LoVo (cell line): ENCODE measurements at regions not wholly inside any gene's neighbourhood (a gene's known extent, or its start where the extent isn't known, plus 50 kb on each side); places are given as distances from the start of the nearest gene placed in this dataset.
"Not testable (repeated sequence)": the region's sequence is repeated elsewhere in the genome, so short reads cannot be mapped to it uniquely, and the experiment has no call there.

Source experiments
- DNase-seq: peaks from one replicate; pipeline ENCODE4 v3.0.0-alpha.2; 2016; ENCODE audit warnings: low spot score

DNA sequence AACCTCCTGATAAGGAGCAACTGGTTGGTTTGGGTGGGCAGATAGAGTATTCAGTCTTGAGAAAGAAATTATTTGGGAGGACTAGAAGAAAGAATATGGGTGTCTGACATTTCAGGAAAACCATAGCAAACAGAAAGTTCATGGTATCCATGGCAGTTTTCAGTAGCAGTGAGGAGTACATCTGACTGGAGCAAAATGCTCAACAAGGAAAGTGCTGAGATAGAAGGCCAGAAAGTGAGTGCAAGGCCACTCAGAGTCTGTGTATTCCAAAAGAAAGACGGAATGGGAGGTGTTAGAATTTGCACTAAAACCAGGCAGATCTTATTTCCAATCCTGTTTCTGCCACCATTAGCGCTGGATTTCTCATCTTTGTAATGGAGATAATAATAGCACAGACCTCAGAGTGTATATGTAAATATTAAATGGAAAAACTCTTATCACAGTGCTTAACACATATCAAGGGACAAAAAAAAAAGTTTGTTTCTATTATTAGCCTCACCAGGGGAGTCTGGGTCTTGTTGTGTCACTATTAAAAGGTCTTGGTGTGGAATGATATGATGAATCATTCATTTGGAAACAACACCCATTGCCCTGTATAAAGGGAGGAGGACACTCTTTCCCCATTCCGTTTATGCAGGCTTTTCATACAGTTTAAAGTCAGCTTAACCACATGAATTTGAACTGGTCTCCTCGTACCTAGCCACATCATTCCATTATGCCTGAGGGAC lies 349.8 kb downstream of the IPO8 start:
- DNase-seq: no peak

DNA sequence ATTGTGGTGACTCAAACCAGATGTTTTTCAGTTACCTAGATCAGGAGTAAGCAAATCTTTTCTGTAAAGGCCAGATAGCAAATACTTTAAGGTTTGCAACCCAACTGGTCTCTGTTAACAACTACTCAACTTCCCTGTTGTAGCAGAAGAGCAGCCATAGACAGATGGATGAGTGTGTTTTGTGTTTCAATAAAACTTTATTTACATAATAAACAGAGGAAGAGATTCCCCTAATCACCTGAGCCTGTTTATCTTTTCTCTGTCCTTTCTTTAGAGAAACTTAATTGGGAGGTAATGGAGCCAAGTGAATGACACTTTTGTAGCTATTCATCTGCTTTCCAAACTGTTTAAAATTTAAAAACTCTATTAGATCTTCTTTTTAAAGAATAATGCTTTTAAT lies 365.1 kb downstream of the IPO8 start:
- DNase-seq: no peak

DNA sequence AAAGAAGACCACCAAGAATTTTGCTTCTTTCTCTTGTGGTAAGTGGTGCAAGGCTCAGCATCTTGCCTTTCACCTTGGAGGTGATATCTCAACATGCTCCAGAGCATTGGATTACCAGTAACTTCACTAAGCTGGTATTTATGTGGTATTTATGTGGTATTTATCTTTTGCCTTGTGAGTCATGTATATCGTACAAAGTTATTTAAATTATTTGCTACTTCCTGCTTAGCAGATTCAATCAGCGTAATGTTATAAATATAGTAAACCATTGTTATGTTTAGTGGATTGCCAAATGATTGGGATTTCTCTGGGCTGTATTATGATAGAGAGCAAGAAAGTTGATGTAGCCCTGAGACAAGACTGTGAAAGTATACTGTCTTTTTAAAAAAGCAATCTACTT lies 366.4 kb downstream of the IPO8 start:
- DNase-seq: no peak

DNA sequence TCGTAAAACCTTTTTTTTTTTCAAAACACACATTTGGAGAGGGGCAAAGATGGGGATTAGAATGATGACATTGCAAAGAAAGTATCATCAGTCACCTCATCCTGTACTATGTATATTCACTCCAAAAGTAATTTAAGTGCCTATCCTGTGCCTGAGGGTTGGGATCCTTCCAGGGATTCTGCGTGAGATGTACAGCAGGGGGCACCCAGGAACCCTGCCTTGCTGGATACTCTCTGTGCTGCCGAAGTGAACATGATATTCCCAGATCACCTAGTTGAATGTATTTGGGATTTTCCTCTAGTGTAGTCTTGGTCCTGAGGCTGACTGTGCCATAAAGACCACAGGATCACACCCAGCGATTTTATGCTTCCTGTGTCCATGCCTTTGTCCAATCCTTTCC lies 372.7 kb downstream of the IPO8 start:
- no peak for DNase-seq

DNA sequence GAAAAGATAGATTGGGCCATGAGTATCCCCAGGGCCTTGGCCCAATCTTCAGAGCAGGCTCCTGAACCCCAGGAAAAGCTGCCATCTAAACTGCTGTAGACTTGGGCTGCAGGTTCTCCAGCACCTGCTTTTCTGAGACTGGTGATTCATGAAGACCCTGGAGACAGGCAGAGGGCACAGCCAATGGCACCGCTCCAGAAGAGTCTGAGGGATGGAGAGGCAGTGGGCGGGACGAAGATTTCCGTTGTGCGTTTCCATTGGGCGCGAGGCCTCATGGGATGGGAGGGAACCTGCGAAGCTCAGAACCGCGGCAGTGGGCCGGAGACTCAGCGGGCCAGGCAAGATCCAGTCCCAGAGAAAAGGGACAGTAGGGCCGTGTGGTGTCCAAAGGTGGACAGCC lies 375.1 kb downstream of the IPO8 start:
- no peak for DNase-seq

DNA sequence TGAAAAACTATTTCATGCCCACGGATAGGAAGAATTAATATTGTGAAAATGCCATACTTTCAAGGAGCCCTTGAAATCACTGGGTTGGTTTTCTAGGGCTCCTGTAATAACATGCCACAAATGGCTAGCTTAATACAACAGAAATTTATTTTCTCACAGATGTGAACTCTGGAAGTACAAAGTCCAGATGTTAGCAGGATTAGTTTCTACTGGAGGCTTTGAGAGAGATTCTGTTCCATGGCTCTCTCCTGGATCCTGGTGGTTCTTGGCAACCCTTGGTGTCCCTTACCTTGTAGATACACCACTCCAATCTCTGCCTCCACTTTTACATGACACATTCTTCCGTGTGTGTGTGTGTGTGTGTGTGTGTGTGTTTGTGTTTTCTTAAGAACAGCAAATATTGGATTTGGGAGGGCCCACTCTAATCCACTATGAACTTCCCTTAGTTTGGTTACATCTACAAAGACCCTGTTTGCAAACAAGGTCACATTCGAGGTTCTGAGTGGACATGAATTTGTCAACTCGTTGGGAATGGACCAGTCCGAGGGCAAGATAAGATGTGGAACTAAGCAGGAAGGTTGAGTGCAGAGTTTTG lies 381.1 kb downstream of the IPO8 start:
- no peak for DNase-seq

DNA sequence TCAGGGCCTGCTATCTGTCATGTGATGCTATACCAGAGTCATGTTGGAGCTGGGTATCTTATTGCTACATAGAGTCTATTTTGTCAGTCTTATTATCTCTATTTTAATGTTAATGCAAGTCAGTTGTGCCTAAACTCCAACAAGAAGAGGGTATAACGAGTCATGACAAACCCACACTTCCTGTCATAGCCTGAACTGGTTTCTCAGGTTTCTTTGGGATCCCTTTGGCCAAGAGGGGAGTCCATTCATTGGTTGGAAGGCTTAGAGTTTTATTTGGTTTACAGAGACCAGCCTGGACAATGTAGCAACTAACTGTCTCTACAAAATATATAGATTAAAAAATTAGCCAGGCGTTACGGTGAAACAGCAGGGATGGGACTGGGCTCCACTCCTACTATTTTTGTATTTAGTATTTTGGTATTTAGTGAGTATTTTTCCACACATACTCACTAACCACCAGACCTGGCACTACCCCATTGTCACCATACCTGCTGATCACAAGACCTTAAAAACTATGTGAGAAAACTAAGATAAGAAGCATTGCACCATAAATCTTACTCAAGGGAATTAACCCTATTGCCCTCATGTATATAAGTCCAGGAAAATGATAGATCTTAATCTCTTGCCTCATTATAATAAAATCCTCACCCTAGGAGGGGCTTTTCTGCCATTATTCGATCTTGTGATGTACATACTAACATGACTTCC lies 387.5 kb downstream of the IPO8 start:
- no peak for DNase-seq

DNA sequence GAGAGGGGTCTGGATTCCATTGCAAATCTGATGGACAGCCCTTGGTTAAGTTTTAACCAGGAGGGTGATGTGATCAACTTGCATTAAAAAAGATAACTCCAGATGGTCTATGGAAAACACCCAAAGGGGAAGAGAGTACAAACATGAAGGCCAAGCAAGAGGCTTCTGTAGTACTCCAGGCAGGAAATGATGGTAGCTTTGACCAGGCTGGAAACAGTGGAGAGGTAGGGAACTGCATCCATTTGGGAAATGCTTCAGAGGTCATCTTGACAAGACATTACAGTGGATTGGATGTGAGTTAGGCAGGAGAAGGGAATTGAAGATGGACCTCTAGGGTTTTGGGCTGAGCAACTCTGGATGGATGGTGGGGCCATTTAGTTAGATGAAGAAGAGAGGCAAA lies 391.1 kb downstream of the IPO8 start:
- no peak for DNase-seq

DNA sequence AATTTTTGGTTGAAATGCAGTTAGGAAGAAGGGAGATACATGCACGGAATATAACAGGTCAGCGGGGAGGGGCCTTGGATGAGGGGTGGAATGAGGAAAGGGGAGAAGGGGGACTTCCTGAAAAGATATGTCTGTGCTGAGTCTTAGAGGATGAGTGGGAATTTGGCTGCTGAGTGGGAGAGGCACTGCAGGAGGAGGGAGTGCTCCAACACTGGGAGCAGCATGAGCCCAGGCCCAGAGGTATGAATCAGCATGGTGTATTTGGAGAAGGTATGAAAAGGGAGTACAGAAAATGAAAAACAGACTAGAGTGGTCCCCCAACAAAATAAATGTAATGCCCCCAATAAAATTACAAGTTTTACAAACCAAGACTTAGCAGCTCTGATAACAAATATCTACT lies 394.4 kb downstream of the IPO8 start:
- no peak for DNase-seq

DNA sequence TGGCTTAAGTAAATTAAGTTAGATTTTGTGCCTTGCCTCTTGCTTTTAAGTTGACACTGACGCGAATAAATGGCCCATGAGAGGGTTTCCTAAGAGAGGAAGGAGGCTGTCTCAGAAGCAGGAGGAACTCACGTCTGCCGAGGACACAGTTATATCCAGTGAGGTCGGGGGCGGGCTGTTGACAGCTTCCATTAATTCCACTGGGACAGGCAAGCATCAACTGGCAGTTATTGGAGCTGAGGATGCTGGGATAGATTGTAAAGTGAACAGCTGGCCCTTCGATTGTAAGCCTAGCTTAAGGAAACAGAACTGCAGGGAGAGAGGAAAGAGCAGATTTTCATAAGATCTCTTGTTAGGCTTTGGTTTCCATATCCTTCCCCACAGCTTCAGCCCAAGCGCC lies 399.2 kb downstream of the IPO8 start:
- DNase-seq: no peak

DNA sequence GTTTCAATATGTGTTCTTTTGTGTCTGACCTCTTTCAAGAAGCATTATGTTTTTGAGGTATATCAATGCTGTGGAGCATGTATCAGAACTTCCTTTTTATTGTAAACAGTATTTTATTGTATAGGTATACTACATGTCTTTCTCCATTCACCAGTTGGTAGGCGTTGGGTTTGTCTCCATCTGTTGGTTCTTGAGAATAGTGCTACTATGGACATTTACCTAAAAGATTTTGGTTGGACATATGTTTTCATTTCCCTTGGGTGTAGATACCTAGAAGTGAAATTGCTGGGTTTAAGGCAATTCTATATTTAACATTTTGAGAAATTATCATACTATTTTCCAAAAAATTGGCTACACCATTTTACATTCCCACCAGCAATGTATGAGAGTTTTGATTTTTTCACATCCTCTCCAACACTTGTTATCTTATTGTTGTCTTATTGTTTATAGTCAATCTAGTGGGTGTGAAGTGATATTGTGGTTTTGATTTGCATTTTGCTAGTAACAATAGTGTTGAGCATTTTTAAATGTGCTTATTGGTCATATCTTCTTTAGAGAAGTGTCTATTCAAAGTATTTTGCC lies 409.2 kb downstream of the IPO8 start:
- DNase-seq: peak; percentile 23

DNA sequence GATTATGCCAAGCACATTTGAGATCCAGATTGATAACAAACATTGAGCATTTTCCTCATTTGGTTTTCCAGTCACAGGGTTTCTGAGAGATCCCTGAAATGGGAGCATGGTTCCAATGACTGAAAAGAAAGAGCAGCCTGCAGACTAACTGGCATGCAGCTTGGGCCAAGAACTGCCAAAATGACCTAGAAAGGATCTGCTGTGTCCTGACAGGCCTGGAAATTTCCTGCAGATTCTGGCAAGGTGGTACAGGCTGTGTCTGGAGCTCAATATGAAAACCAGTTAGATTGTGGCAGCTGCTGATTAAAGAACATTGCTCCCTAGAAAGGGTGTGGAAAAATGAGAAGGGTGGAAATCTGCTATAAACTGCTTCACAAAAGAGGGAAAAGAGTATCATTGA lies 417.3 kb downstream of the IPO8 start:
- DNase-seq: no peak

DNA sequence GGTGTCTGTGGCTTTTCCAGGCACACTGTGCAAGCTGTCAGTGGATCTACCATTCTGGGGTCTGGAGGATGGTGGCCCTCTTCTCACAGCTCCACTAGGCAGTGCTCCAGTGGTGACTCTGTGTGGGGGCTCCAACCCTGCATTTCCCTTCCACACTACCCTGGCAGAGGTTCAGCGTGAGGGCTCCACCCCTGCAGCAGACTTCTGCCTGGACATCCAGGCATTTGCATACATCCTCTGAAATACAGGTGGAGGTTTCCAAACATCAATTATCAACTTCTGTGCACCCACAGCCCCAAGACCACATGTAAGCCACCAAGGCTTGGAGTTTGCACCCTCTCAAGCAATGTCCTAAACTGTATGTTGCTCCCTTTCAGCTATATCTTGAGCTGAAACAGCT lies 423.2 kb downstream of the IPO8 start:
- DNase-seq: not testable (repeated sequence)

DNA sequence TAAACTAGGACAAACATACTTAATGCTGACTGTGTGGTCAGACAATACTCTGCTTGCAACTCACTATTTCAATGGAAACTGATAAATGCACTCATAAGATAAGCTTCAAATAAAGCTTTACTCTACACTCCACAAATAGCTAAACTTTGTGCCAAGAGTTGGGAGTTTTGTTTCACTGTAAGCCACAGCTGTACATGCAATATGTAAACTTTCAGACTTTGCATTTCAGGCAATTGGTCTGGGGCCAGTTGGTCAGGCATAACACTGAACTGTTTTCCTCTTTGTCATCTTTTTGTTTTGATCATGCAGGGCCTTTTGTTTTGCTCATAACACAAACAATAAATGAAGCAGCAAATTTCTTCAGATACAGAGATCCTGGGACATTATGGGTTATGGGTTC lies 426.2 kb downstream of the IPO8 start:
- DNase-seq: no peak

DNA sequence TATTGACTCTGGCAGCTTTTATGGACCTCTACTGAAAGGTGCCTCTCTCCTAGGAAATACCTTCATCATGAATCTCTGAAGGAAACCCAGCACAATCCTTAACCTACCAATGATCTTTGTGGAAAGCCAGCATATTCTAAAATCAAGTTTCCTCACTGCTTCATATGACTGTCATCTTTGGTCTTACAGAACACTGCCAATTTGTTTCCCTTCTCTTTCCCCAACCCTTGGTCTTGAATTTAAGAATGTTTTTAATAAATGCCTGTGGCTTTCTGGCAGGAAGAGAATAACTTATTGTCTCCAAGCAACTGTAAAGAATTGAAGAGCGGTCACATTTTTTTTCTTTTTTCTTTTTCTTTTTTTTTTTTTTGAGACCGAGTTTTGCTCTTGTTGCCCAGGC lies 427.6 kb downstream of the IPO8 start:
- DNase-seq: no peak

DNA sequence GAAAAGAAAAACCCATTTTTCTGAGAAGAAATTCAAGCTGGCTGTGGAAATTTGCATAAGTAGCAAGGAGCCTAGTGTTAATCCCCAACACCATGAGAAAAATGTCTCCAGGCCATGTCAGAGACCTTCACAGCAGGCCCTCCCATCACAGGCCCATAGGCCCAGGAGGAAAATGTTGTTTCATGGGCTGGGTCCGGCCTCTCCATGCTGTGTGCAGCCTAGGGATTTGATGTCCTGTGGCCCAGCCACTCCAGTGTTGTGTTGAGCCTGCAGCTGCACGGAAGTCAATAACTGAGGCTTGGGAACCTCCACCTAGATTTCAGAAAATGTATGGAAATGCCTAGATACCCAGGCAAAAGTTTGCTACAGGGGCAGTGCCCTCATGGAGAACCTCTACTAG lies 432.2 kb downstream of the IPO8 start:
- no peak for DNase-seq

DNA sequence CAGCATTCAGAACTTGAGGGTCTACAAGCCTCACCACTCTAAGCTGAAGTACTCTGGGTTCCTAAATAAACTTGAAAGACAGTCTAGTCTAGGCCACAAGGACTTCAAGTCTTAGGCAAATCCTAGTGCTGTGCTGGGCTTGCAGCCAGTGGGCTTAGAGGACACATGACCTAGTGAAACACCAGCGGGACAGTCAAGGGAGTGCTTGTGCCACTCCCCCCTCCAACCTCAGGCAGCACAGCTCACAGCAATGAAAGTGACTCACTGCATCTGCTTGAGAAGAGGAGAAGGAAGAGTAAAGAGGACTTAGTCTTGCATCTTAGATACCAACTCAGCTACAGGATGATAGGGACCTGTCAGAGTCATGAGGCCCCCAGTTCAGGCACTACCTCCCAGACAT lies 438.1 kb downstream of the IPO8 start:
- no peak for DNase-seq

DNA sequence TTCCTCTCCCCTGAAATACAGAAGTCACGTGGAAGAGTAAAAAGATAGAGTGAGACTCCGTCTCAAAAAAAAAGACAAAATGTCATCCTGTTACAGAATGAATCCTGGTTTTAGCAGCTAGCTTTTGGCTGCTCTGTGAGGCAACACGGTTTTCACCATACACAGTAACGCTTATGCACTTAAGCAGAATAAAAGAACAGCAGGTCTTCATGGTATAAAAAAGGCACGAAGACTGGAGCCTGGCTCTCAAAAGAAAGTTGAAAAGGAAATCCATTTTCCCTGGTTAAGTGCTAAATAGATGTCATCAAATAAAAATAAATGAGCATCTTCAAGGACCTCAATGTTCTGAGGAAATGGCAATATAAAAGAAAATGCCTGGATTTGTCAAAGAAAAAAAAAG lies 444.1 kb downstream of the IPO8 start:
- DNase-seq: no peak

DNA sequence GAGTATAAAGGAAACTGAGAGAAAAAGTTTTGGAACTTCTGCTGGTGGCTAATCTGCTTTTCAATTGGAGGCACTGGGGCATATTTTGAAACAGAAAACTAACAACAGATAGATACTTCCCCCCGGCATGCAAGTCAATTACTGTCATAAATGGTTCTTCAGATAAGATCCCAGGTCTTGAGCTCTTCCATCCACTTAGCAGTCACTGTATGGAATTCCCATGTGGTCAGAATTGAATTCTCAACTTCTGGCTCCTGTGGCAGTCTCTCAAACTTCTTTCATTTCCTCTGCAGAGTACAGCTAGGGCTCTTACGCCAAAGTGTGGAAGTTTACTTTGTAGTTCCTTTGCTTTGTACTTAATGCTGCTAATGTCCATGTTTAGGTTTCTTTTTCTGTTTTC lies 452.2 kb downstream of the IPO8 start:
- no peak for DNase-seq

DNA sequence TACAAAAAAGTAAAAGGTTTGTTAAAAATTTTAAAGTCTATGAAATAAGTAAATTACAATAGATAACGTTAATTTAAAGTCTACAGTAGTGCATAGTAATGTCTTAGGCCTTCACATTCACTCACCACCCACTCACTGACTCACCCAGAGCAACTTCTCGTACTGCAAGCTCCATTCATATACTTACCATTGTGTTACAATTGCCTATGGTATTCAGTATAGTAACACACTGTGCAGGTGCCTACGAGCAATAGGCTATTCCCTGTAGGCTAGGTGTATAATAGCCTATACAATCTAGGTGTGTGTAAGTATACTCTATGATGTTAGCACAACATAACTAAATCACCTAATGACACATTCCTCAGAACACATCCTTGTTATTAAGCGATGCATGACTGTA lies 435.3 kb upstream of the TMTC1 start:
- no peak for DNase-seq

DNA sequence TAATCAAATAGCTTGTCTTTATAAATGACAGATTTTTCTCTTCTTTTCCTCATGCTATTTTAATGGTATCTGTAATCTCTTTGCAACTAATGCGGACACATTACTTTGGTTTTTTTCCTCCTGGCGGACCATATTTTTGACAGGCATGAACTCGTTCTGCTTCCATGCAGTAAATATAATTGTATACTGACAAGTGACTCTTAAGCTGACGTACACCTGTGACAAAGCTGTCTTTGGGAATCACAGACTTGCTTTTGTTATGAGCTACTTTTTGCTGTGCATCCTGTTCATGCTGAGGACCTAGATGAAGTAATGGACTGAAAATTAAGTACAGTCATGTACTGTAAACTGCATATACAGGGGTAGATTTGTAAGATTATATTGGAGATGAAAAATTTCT lies 434.3 kb upstream of the TMTC1 start:
- no peak for DNase-seq

DNA sequence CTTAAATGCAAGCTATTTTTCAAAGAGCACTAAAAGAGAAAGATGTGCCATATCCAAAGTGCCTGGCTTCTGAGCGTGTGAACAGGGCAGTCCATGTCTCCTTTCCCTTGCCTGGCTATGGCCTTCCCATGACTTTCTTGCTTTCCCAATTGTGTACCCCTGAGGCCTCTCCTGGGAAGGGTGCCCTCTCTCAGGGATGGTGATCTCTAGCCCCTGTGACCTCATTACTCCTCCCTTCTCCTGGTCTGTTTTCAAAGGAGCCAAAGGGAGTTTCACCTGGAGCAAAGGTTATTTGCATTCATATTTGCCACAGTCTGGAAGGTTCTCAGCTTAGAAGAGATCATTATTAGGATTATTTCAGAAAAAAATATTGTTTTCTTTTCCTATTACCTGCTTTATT lies 429.4 kb upstream of the TMTC1 start:
- no peak for DNase-seq

DNA sequence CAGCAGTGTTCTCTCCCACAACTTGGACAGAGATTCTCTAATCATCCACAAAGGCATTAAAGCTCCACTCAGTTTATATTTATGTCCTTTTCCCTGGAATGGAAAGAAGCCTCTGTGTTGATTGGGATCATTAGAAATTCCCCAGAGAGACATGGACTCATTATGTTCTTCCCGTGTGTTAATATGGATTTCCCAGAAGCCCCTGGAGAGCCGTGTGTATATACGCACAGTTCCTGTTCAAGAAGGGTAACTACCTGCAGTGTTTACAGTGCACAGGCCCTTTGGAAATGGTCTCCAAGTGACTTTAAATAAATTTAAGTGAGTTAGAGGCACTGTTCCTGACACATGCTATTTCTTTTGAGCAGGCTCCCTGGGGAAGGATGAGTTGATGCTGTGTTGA lies 428.0 kb upstream of the TMTC1 start:
- DNase-seq: no peak
